NCI-H446 (cell line): ENCODE measurements at regions not wholly inside any gene's neighbourhood (a gene's known extent, or its start where the extent isn't known, plus 50 kb on each side); places are given as distances from the start of the nearest gene placed in this dataset.
A peak's percentile ranks its signal among the peaks of the same experiment; 100 is the strongest.

Source experiments
- DNase-seq, 2 experiments: peaks; one replicate each; lab custom pipeline; 2025; lab: John Stamatoyannopoulos, UW

GRCh38 chr3:116848248-116848829 is 138.8 kb downstream of the TUSC7 start:
- no peak for DNase-seq

GRCh38 chr3:116849261-116849688 is 139.7 kb downstream of the TUSC7 start:
- no peak for DNase-seq

GRCh38 chr3:116852803-116853202 is 143.2 kb downstream of the TUSC7 start:
- DNase-seq, result no peak

- DNase-seq, result no peak
Observed at GRCh38 chr3:116863270-116863770, 153.7 kb downstream of the TUSC7 start.

GRCh38 chr3:116863822-116864589 is 154.4 kb downstream of the TUSC7 start:
- DNase-seq, result peak in 1 of 2 experiments; percentile 66

- DNase-seq, result no peak
Observed at GRCh38 chr3:116864590-116864927, 155.0 kb downstream of the TUSC7 start.

- DNase-seq, result no peak
Observed at GRCh38 chr3:116870379-116870778, 160.8 kb downstream of the TUSC7 start.

GRCh38 chr3:116871905-116872304 is 162.3 kb downstream of the TUSC7 start:
- no peak for DNase-seq

- no peak for DNase-seq
Observed at GRCh38 chr3:116872688-116873087, 163.1 kb downstream of the TUSC7 start.

GRCh38 chr3:116873142-116873541 is 163.6 kb downstream of the TUSC7 start:
- no peak for DNase-seq

GRCh38 chr3:116877968-116878367 is 168.4 kb downstream of the TUSC7 start:
- no peak for DNase-seq

- DNase-seq, result no peak
Observed at GRCh38 chr3:116886202-116886893, 176.8 kb downstream of the TUSC7 start.

GRCh38 chr3:116896116-116896515 is 186.5 kb downstream of the TUSC7 start:
- no peak for DNase-seq

- no peak for DNase-seq
Observed at GRCh38 chr3:116897382-116897781, 187.8 kb downstream of the TUSC7 start.

- no peak for DNase-seq
Observed at GRCh38 chr3:116899253-116899652, 189.7 kb downstream of the TUSC7 start.

GRCh38 chr3:116905334-116905733 is 195.8 kb downstream of the TUSC7 start:
- DNase-seq, result no peak

- no peak for DNase-seq
Observed at GRCh38 chr3:116905794-116906193, 196.2 kb downstream of the TUSC7 start.

GRCh38 chr3:116912116-116912515 is 202.5 kb downstream of the TUSC7 start:
- peak in 1 of 2 experiments; percentile 17 for DNase-seq

GRCh38 chr3:116914004-116914403 is 204.4 kb downstream of the TUSC7 start:
- no peak for DNase-seq

GRCh38 chr3:116916836-116917235 is 207.3 kb downstream of the TUSC7 start:
- no peak for DNase-seq

- DNase-seq, result no peak
Observed at GRCh38 chr3:116920826-116921610, 211.4 kb downstream of the TUSC7 start.

- DNase-seq, result no peak
Observed at GRCh38 chr3:116927918-116928317, 218.3 kb downstream of the TUSC7 start.
